GM12878 (cell line): ENCODE measurements at regions not wholly inside any gene's neighbourhood (a gene's known extent, or its start where the extent isn't known, plus 50 kb on each side); places are given as distances from the start of the nearest gene placed in this dataset.

Source experiments
- ATAC-seq: fragments of 200-7000 bp; cut with Tn5 transposase; 3 replicates; pipeline ENCODE4 v1.9.1; 2020; ENCODE audit warnings: mild to moderate bottlenecking, moderate library complexity
- BruUV-seq: library from RNA; stranded (reverse); fragments of 400-500 nt; replicated peaks from 2 replicates; lab custom pipeline; 2021; lab: Mats Ljungman, UMichigan
- CTCF ChIA-PET: fragments of 300-600 bp; sonication (Branson Sonifier 250); formaldehyde crosslinking; extraction: SDS; loops from one replicate; lab custom pipeline; 2021; ENCODE audit warnings: inconsistent platforms; lab: Yijun Ruan, JAX
- POLR2A ChIA-PET: fragments of 350-600 bp; formaldehyde crosslinking; extraction: SDS; loops from one replicate; lab custom pipeline; 2021; ENCODE audit warnings: inconsistent platforms; lab: Charles Lee
- RAD21 ChIA-PET: fragments of 300-600 bp; sonication (Branson Sonifier 250); formaldehyde crosslinking; loops from one replicate; lab custom pipeline; 2023; ENCODE audit warnings: antibody characterized with exemption; ENCODE audit not compliant: unreplicated experiment; lab: Charles Lee
- SMC1A ChIA-PET: fragments of 300-600 bp; sonication (Branson Sonifier 250); formaldehyde crosslinking; loops from one replicate; lab custom pipeline; 2023; ENCODE audit not compliant: unreplicated experiment, uncharacterized antibody; lab: Charles Lee
- DNase-seq: peaks from one replicate; pipeline ENCODE4 v3.0.0-alpha.2; 2011; ENCODE audit warnings: low read depth, low spot score
- FAIRE-seq: peaks from 3 replicates; lab custom pipeline; 2011; peaks lifted over from hg19 to GRCh38; lab: Jason Lieb, UNC
- H2AFZ ChIP-seq: 2 replicates; pipeline ENCODE4 v1.6.0; 2011; ENCODE audit warnings: low read depth, low read length, control low read depth; ENCODE audit not compliant: control insufficient read depth
- H3K27ac ChIP-seq: 2 replicates; pipeline ENCODE4 v1.5.1; 2011; ENCODE audit warnings: control low read depth; ENCODE audit not compliant: control insufficient read depth, insufficient read depth
- H3K27me3 ChIP-seq, 2 experiments: replicated peaks in 1 of 2; 2 replicates each; pipeline versions ENCODE4 v1.6.0 to v1.6.1; 2011; ENCODE audit warnings: low read length in 1 of 2; ENCODE audit not compliant: control insufficient read depth in 2 of 2, insufficient read depth in 2 of 2
- H3K36me3 ChIP-seq, 2 experiments: 2 replicates each; pipeline ENCODE4 v1.5.1; 2011; ENCODE audit warnings: low read length in 1 of 2; ENCODE audit not compliant: control insufficient read depth in 2 of 2, insufficient read depth in 2 of 2
- H3K4me1 ChIP-seq: 2 replicates; pipeline ENCODE4 v1.6.1; 2011; ENCODE audit warnings: mild to moderate bottlenecking, low read length, moderate library complexity, mixed read lengths; ENCODE audit not compliant: control insufficient read depth, insufficient read depth
- H3K4me2 ChIP-seq: 2 replicates; pipeline ENCODE4 v1.6.0; 2011; ENCODE audit warnings: control low read depth; ENCODE audit not compliant: control insufficient read depth, insufficient read depth
- H3K4me3 ChIP-seq: fragments of 200-600 bp; sonication (generic); 2 replicates; pipeline ENCODE4 v1.5.1; 2016
- H3K79me2 ChIP-seq: 2 replicates; pipeline ENCODE4 v1.6.0; 2011; ENCODE audit warnings: low read length; ENCODE audit not compliant: control insufficient read depth, insufficient read depth
- H3K9ac ChIP-seq: 2 replicates; pipeline ENCODE4 v1.8.0; 2011; ENCODE audit warnings: low read length, control low read depth, mixed read lengths; ENCODE audit not compliant: control insufficient read depth, insufficient read depth
- H3K9me3 ChIP-seq: replicated peaks from 3 replicates; pipeline ENCODE4 v1.5.1; 2011; ENCODE audit warnings: mild to moderate bottlenecking, low read length; ENCODE audit not compliant: control insufficient read depth, insufficient read depth
- H4K20me1 ChIP-seq: 2 replicates; pipeline ENCODE4 v1.6.0; 2011; ENCODE audit not compliant: control insufficient read depth, insufficient read depth
- ATF2 ChIP-seq: IDR thresholded peaks from 2 replicates; pipeline ENCODE4 v1.6.1; 2012; ENCODE audit warnings: low read length, inconsistent platforms
- ATF7 ChIP-seq: fragments of 450-650 bp; IDR thresholded peaks from 2 replicates; pipeline ENCODE4 v1.6.1; 2016; ENCODE audit warnings: low read depth, mild to moderate bottlenecking
- CBX3 ChIP-seq: fragments of 200-600 bp; sonication (generic); IDR thresholded peaks from 2 replicates; pipeline ENCODE4 v1.6.1; 2016; ENCODE audit warnings: low read depth, borderline replicate concordance
- CEBPB ChIP-seq, 2 experiments: fragments of 150-350 bp in 1 of 2; IDR thresholded peaks; 2 replicates each; pipeline ENCODE4 v1.6.1; 2012 to 2014; ENCODE audit warnings: low read depth in 2 of 2, low read length in 2 of 2, borderline replicate concordance in 1 of 2, inconsistent platforms in 1 of 2
- E2F4 ChIP-seq: IDR thresholded peaks from 2 replicates; pipeline ENCODE4 v1.6.1; 2012; ENCODE audit warnings: low read depth, low read length, improper control_type of control experiment
- GABPA ChIP-seq: IDR thresholded peaks from 2 replicates; pipeline ENCODE4 v1.6.1; 2014; ENCODE audit warnings: antibody characterized with exemption, low read depth, mild to moderate bottlenecking, inconsistent platforms
- HDGF ChIP-seq: fragments of 450-650 bp; IDR thresholded peaks from 2 replicates; pipeline ENCODE4 v1.6.1; 2016; ENCODE audit warnings: antibody characterized with exemption
- IKZF1 ChIP-seq: fragments of 450-650 bp; conservative IDR thresholded peaks from 2 replicates; pipeline ENCODE4 v1.6.1; 2017; ENCODE audit warnings: antibody characterized with exemption, mild to moderate bottlenecking
- JUNB ChIP-seq: IDR thresholded peaks from 2 replicates; pipeline ENCODE4 v1.6.1; 2016; ENCODE audit warnings: antibody characterized with exemption, mild to moderate bottlenecking
- KAT2A ChIP-seq: conservative IDR thresholded peaks from 2 replicates; pipeline ENCODE4 v1.6.1; 2011; ENCODE audit warnings: low read depth, low read length; ENCODE audit not compliant: control insufficient read depth
- KDM1A ChIP-seq: fragments of 200-600 bp; sonication (generic); IDR thresholded peaks from 2 replicates; pipeline ENCODE4 v1.6.1; 2016; ENCODE audit warnings: borderline replicate concordance
- NFIC ChIP-seq: IDR thresholded peaks from 2 replicates; pipeline ENCODE4 v1.6.1; 2012; ENCODE audit warnings: low read depth, mild to moderate bottlenecking, inconsistent platforms, low read length, moderate library complexity
- PAX5 ChIP-seq: IDR thresholded peaks from 2 replicates; pipeline ENCODE4 v1.6.1; 2011; ENCODE audit warnings: low read depth, low read length, borderline replicate concordance
- PAX8 ChIP-seq: fragments of 450-650 bp; IDR thresholded peaks from 2 replicates; pipeline ENCODE4 v1.6.1; 2017; ENCODE audit warnings: mild to moderate bottlenecking, moderate library complexity
- SIN3A ChIP-seq: IDR thresholded peaks from 2 replicates; pipeline ENCODE4 v1.6.1; 2012; ENCODE audit warnings: low read depth, low read length, improper control_type of control experiment
- TARDBP ChIP-seq: IDR thresholded peaks from 2 replicates; pipeline ENCODE4 v1.6.1; 2016; ENCODE audit warnings: borderline replicate concordance
- ZNF217 ChIP-seq: fragments of 450-650 bp; IDR thresholded peaks from 2 replicates; pipeline ENCODE4 v1.6.1; 2017; ENCODE audit warnings: antibody characterized with exemption, mild to moderate bottlenecking
- in situ Hi-C: fragments of 300-500 bp; cut with MboI; formaldehyde crosslinking; loops from 9 replicates; pipeline ENCODE4 v1.14.3; 2018; ENCODE audit warnings: mixed read lengths
- intact Hi-C: fragments of 100-400 bp; cut with micrococcal nuclease; formaldehyde crosslinking; loops from one replicate; pipeline ENCODE4 v1.14.2; 2022; ENCODE audit not compliant: unreplicated experiment

- RAD21 ChIA-PET = no interaction called here
- Histone ChIP-seq H3K4me2 (no peak overlapping the region), H3K9me3 (no peaks in the 10 kb centered on the region), H3K9ac (no peak overlapping the region), H3K4me3 (no peak overlapping the region), H2AFZ (no peak overlapping the region), H3K4me1 (no peaks in the 10 kb centered on the region), H3K36me3 (no peaks in the 10 kb centered on the region), H3K79me2 (no peaks in the 10 kb centered on the region), H3K27me3 (peaks cover 0 to 1% of the 10 kb centered on the region in 2 experiments; a peak in 2 of 4 replicates), H3K27ac (no peak overlapping the region)
- BruUV-seq = no TSS peak
- SMC1A ChIA-PET = no interaction called here
- no peak for DNase-seq
- no peak for FAIRE-seq
- in situ Hi-C loops = no loop called here
- POLR2A ChIA-PET = interaction anchor here (0.6 kb wide), 1 partner anchor 423 kb away, joined by 5 read pairs; no protein-coding TSS in a partner anchor
- CTCF ChIA-PET = no interaction called here
- no peak for TF ChIP-seq ATF2
- TF ChIP-seq PAX5 = no peak
- no peak for TF ChIP-seq CEBPB (IDR thresholded peaks at IDR 0.05; ENCODE audit: borderline replicate concordance in 1 of 2, low read depth in 2 of 2, low read length in 2 of 2)
- no peak for TF ChIP-seq IKZF1
- no peak for TF ChIP-seq ATF7
- TF ChIP-seq GABPA = no peak
- TF ChIP-seq E2F4 = no peak
- no peak for TF ChIP-seq SIN3A
- TF ChIP-seq ZNF217 = no peak
- no peak for TF ChIP-seq TARDBP
- TF ChIP-seq HDGF = no peak
- TF ChIP-seq PAX8 = no peak
- no peak for TF ChIP-seq NFIC
- no peak for TF ChIP-seq JUNB
- TF ChIP-seq KDM1A = no peak
- TF ChIP-seq KAT2A = no peak
- no peak for TF ChIP-seq CBX3
- TF ChIP-seq, all 136 proteins: peak for 0
- H4K20me1 ChIP-seq = no peaks in the 10 kb centered on the region
- intact Hi-C loops = no loop called here
- no peak for ATAC-seq
Measured at GRCh38 chr15:57854531-57854930, 148.0 kb downstream of the POLR2M start.
